ENCODE measurements at regions not wholly inside any gene's neighbourhood (a gene's known extent, or its start where the extent isn't known, plus 50 kb on each side); places are given as distances from the start of the nearest gene placed in this dataset.
A peak's percentile ranks its signal among the peaks of the same experiment; 100 is the strongest.

DNA sequence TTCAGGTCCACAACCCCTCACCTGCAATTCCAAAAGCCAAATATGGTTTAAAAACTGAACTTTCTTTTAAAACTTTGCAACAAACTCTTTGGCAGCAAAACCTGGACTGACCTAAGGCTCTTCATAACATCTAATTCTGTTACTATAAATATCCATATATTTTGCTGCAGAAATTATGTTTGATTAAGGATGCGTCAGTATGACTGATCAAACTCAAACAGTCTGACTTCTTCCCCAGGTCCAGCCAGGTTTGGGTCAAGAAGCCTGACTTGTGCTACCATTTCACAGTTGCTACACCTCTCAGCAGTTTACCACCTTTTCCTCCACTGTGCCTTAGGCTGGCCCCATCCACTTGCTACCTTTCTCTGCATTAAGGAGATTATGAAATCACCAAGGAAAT, 127.0 kb upstream of the DUSP22 start:
- Histone ChIP-seq H3K18ac (ENCODE audit: low read length) (no peak overlapping the region), H2BK12ac (ENCODE audit: low read length) (no peak overlapping the region), H2AK5ac (ENCODE audit: low read depth, low read length) (no peak overlapping the region), H3K23ac (ENCODE audit: low read depth, low read length, poor library complexity) (no peak overlapping the region), H3K4me3 (ENCODE audit: low read length in 2 of 2) (no peak overlapping the region), H3K4me1 (ENCODE audit: control insufficient read depth in 2 of 2, insufficient read depth in 1 of 2, low read depth in 1 of 2, low read length in 2 of 2) (no peaks in the 10 kb centered on the region), H4K91ac (ENCODE audit: low read depth, low read length, poor library complexity) (no peak overlapping the region), H2AFZ (ENCODE audit: low read length) (no peak overlapping the region), H3K4me2 (ENCODE audit: insufficient read depth, low read length, poor library complexity, severe bottlenecking) (no peak overlapping the region), H3K79me1 (ENCODE audit: low read depth, low read length) (no peaks in the 10 kb centered on the region), H2BK5ac (ENCODE audit: low read length) (no peak overlapping the region), H3K36me3 (replicated peaks in 1 of 2; ENCODE audit: control insufficient read depth in 2 of 2, insufficient read depth in 2 of 2, low read length in 2 of 2) (no peaks in the 10 kb centered on the region), H4K8ac (ENCODE audit: low read depth, low read length) (no peak overlapping the region), H3K14ac (ENCODE audit: low read length) (no peak overlapping the region), H3K27ac (replicated peaks; ENCODE audit: low read length) (no peak overlapping the region), H3K27me3 (ENCODE audit: control insufficient read depth in 3 of 3, insufficient read depth in 3 of 3, low read depth in 1 of 3, low read length in 3 of 3) (no peaks in the 10 kb centered on the region), H3K4ac (ENCODE audit: low read length) (no peak overlapping the region), H2BK15ac (ENCODE audit: low read length) (no peak overlapping the region), H2BK120ac (ENCODE audit: low read depth, low read length) (no peak overlapping the region), H3K9ac (ENCODE audit: low read depth, low read length, poor library complexity) (no peak overlapping the region), H3K9me3 (replicated peaks in 1 of 2; ENCODE audit: control insufficient read depth in 2 of 2, insufficient read depth in 1 of 2, low read depth in 1 of 2, low read length in 2 of 2) (no peaks in the 10 kb centered on the region)
- no CpG with 5 or more reads among the region's 1 CpG for WGBS, 2 donors (ENCODE audit: extremely low coverage in 2 of 2, insufficient read length in 2 of 2, insufficient replicate concordance in 1 of 2)
- DNase-seq (ENCODE audit: low spot score) = no peak

DNA sequence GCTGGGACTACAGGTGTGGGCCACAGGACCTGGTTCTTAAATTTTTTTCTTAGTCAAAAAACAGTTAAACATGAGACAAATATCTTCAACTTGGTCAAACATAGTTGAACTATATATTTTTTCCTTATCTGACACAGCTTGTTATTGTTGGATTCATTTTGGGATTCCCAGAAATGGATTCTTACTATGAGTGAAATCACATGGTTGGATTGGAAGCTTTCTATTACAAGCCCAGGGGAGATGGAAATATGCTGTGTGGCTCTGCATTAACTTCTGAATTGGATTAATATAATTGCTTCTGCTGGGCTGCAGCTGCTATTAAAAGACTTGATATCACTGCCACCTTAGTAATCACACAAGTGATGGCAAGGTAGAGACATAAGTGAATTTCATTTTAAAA, 126.4 kb upstream of the DUSP22 start:
- Histone ChIP-seq H3K27ac (replicated peaks; ENCODE audit: low read length) (no peak overlapping the region), H3K23ac (ENCODE audit: low read depth, low read length, poor library complexity) (no peak overlapping the region), H3K9me3 (replicated peaks in 1 of 2; ENCODE audit: control insufficient read depth in 2 of 2, insufficient read depth in 1 of 2, low read depth in 1 of 2, low read length in 2 of 2) (no peaks in the 10 kb centered on the region), H2AK5ac (ENCODE audit: low read depth, low read length) (no peak overlapping the region), H2BK120ac (ENCODE audit: low read depth, low read length) (no peak overlapping the region), H2BK15ac (ENCODE audit: low read length) (no peak overlapping the region), H3K4me3 (ENCODE audit: low read length in 2 of 2) (no peak overlapping the region), H3K27me3 (ENCODE audit: control insufficient read depth in 3 of 3, insufficient read depth in 3 of 3, low read depth in 1 of 3, low read length in 3 of 3) (no peaks in the 10 kb centered on the region), H4K91ac (ENCODE audit: low read depth, low read length, poor library complexity) (no peak overlapping the region), H3K79me1 (ENCODE audit: low read depth, low read length) (no peaks in the 10 kb centered on the region), H2BK5ac (ENCODE audit: low read length) (no peak overlapping the region), H3K9ac (ENCODE audit: low read depth, low read length, poor library complexity) (no peak overlapping the region), H3K36me3 (replicated peaks in 1 of 2; ENCODE audit: control insufficient read depth in 2 of 2, insufficient read depth in 2 of 2, low read length in 2 of 2) (no peaks in the 10 kb centered on the region), H3K4me1 (ENCODE audit: control insufficient read depth in 2 of 2, insufficient read depth in 1 of 2, low read depth in 1 of 2, low read length in 2 of 2) (no peaks in the 10 kb centered on the region), H2AFZ (ENCODE audit: low read length) (no peak overlapping the region), H4K8ac (ENCODE audit: low read depth, low read length) (no peak overlapping the region), H3K4ac (ENCODE audit: low read length) (no peak overlapping the region), H3K14ac (ENCODE audit: low read length) (no peak overlapping the region), H3K18ac (ENCODE audit: low read length) (no peak overlapping the region), H2BK12ac (ENCODE audit: low read length) (no peak overlapping the region), H3K4me2 (ENCODE audit: insufficient read depth, low read length, poor library complexity, severe bottlenecking) (no peak overlapping the region)
- no peak for DNase-seq (ENCODE audit: low spot score)

DNA sequence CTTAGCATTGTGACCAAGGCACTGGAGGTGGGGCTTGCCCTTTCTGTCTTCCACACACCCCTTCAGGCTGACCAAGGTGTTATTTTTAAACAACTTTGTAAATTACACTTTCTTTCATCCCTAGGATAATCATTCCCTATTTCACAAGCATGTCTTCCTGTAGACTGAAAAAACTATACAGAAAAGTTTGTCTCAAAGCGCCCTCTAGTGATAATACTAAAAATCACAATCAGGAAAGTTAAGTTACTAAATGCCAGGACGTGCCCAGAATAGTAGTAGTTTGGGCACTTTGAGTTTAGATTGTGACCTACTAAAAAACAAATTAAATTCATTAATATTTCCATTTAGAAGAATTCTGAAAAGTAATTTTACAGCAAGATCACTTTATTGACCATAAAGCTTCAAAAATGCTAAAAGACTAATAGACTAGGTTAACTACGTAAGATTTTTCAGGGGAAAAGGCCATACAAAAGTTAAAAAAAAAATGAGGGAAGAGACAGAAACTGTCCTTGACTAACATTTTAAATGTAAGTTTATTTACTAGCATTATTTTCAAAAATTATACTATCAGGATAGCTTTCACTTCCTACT, 123.3 kb upstream of the DUSP22 start:
- H2BK15ac ChIP-seq (ENCODE audit: low read length) = no peak overlapping the region
- H2BK12ac ChIP-seq (ENCODE audit: low read length) = no peak overlapping the region
- no peak overlapping the region for H3K14ac ChIP-seq (ENCODE audit: low read length)
- no peak overlapping the region for H3K27ac ChIP-seq (replicated peaks; ENCODE audit: low read length)
- no peak overlapping the region for H2AK5ac ChIP-seq (ENCODE audit: low read depth, low read length)
- no peak overlapping the region for H2BK5ac ChIP-seq (ENCODE audit: low read length)
- no CpG with 5 or more reads among the region's 3 CpGs for WGBS, 2 donors (ENCODE audit: extremely low coverage in 2 of 2, insufficient read length in 2 of 2, insufficient replicate concordance in 1 of 2)
- H2BK120ac ChIP-seq (ENCODE audit: low read depth, low read length) = no peak overlapping the region
- no peaks in the 10 kb centered on the region for H3K36me3 ChIP-seq (replicated peaks in 1 of 2; ENCODE audit: control insufficient read depth in 2 of 2, insufficient read depth in 2 of 2, low read length in 2 of 2)
- peak; percentile 35 for DNase-seq (ENCODE audit: low spot score)
- H3K4me1 ChIP-seq (ENCODE audit: control insufficient read depth in 2 of 2, insufficient read depth in 1 of 2, low read depth in 1 of 2, low read length in 2 of 2) = no peaks in the 10 kb centered on the region
- no peak overlapping the region for H3K4me3 ChIP-seq (ENCODE audit: low read length in 2 of 2)
- H4K91ac ChIP-seq (ENCODE audit: low read depth, low read length, poor library complexity) = no peak overlapping the region
- H3K4ac ChIP-seq (ENCODE audit: low read length) = no peak overlapping the region
- H3K79me1 ChIP-seq (ENCODE audit: low read depth, low read length) = no peaks in the 10 kb centered on the region
- no peak overlapping the region for H4K8ac ChIP-seq (ENCODE audit: low read depth, low read length)
- H3K23ac ChIP-seq (ENCODE audit: low read depth, low read length, poor library complexity) = no peak overlapping the region
- H3K9me3 ChIP-seq (replicated peaks in 1 of 2; ENCODE audit: control insufficient read depth in 2 of 2, insufficient read depth in 1 of 2, low read depth in 1 of 2, low read length in 2 of 2) = no peaks in the 10 kb centered on the region
- H3K18ac ChIP-seq (ENCODE audit: low read length) = no peak overlapping the region
- no peak overlapping the region for H3K9ac ChIP-seq (ENCODE audit: low read depth, low read length, poor library complexity)
- no peak overlapping the region for H3K4me2 ChIP-seq (ENCODE audit: insufficient read depth, low read length, poor library complexity, severe bottlenecking)
- H3K27me3 ChIP-seq (ENCODE audit: control insufficient read depth in 3 of 3, insufficient read depth in 3 of 3, low read depth in 1 of 3, low read length in 3 of 3) = no peaks in the 10 kb centered on the region
- no peak overlapping the region for H2AFZ ChIP-seq (ENCODE audit: low read length)

DNA sequence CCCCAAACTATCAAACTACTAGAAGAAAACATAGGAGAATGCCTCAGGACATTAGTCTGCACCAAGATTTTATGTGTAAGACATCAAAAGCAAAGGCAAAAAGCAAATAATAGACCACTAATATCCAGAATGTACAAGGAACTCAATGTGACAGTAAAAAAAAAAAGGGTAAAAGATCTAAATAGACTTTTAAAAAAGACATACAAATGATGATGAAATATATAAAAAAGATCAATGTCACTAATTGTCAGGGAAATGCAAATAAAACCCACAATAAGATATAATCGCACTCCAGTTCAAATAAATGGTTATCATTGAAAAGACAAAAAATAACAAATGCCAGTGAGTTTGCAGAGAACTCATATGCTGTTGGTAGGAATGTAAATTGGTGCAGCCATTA, 118.3 kb upstream of the DUSP22 start:
- Histone ChIP-seq H3K4me2 (ENCODE audit: insufficient read depth, low read length, poor library complexity, severe bottlenecking) (no peak overlapping the region), H2AK5ac (ENCODE audit: low read depth, low read length) (no peak overlapping the region), H4K8ac (ENCODE audit: low read depth, low read length) (no peak overlapping the region), H3K23ac (ENCODE audit: low read depth, low read length, poor library complexity) (no peak overlapping the region), H3K4me1 (ENCODE audit: control insufficient read depth in 2 of 2, insufficient read depth in 1 of 2, low read depth in 1 of 2, low read length in 2 of 2) (no peaks in the 10 kb centered on the region), H2BK5ac (ENCODE audit: low read length) (no peak overlapping the region), H3K4me3 (ENCODE audit: low read length in 2 of 2) (no peak overlapping the region), H3K9me3 (replicated peaks in 1 of 2; ENCODE audit: control insufficient read depth in 2 of 2, insufficient read depth in 1 of 2, low read depth in 1 of 2, low read length in 2 of 2) (peaks cover 0 to 4% of the 10 kb centered on the region in 2 donors), H3K27ac (replicated peaks; ENCODE audit: low read length) (no peak overlapping the region), H2BK12ac (ENCODE audit: low read length) (no peak overlapping the region), H2BK120ac (ENCODE audit: low read depth, low read length) (no peak overlapping the region), H2AFZ (ENCODE audit: low read length) (no peak overlapping the region), H3K36me3 (replicated peaks in 1 of 2; ENCODE audit: control insufficient read depth in 2 of 2, insufficient read depth in 2 of 2, low read length in 2 of 2) (no peaks in the 10 kb centered on the region), H2BK15ac (ENCODE audit: low read length) (no peak overlapping the region), H3K14ac (ENCODE audit: low read length) (no peak overlapping the region), H4K91ac (ENCODE audit: low read depth, low read length, poor library complexity) (no peak overlapping the region), H3K9ac (ENCODE audit: low read depth, low read length, poor library complexity) (no peak overlapping the region), H3K79me1 (ENCODE audit: low read depth, low read length) (peaks cover 3% of the 10 kb centered on the region), H3K4ac (ENCODE audit: low read length) (no peak overlapping the region), H3K18ac (ENCODE audit: low read length) (no peak overlapping the region), H3K27me3 (ENCODE audit: control insufficient read depth in 3 of 3, insufficient read depth in 3 of 3, low read depth in 1 of 3, low read length in 3 of 3) (no peaks in the 10 kb centered on the region)
- WGBS, 2 donors (ENCODE audit: extremely low coverage in 2 of 2, insufficient read length in 2 of 2, insufficient replicate concordance in 1 of 2) = no CpG with 5 or more reads among the region's 1 CpG
- DNase-seq (ENCODE audit: low spot score) = no peak
